Activated T-helper 9 cell treated with anti-CD3 and anti-CD28 coated beads, Interleukin-2, amount 50 U/mL, for 16 hours (primary cell): ENCODE measurements at regions not wholly inside any gene's neighbourhood (a gene's known extent, or its start where the extent isn't known, plus 50 kb on each side); places are given as distances from the start of the nearest gene placed in this dataset.
"Not testable (repeated sequence)": the region's sequence is repeated elsewhere in the genome, so short reads cannot be mapped to it uniquely, and the experiment has no call there.

Experiments used
- DNase-seq: peaks from one replicate; pipeline ENCODE4 v3.0.0-alpha.2; 2020; ENCODE audit warnings: low read depth

DNA sequence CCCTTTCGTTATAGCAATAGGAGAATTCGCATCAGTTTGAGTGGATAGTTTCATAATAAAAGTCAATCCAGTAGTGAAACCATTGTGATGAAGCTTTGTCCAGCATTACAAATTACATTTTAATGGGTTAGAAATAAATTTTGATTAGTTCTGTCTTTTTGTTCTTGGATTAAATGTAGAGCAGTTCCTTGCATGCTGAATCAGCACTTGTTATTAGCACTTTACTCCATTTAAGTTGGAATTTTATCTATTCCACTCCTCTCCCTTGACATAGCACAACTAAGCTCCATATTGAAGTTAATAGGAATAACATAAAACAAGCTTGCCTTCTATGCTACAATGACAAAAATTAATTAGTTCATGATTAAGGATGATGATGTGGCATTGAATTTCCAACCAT lies 624.1 kb downstream of the CCDC85A start:
- no peak for DNase-seq

DNA sequence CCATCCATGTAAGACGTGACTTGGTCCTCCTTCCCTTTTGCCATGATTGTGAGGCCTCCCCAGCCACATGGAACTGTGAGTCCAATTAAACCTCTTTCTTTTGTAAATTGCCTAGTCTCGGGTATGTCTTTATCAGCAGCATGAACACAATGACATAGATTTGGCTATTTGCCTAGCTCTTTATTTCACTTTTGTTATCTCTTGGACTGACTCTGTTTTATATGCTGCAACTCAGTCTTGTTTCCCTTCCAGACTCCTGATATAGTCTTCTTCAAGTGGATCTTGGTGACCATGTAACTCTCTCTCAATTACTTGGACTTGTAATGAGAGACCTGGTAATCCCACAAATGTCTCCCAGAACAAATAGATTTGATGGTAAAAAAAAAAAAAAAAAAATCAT lies 627.6 kb downstream of the CCDC85A start:
- no peak for DNase-seq

DNA sequence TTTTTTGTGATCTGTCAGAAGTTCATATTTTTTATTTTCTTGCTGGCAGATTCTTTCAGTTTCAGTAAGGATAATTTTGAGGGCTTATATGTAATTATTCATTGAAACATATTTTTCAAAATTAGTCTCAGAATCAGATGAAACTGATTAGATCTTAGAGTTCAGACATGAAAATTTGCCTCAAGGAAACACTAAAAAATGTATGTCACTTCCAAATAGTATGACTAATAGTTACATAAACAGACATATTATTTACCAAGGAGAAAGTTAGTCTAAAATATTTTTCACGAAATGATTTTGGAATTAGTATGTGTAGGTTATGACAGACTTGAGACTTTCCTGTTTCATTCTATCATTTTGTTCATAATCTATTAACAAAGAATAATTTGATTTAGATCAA lies 628.6 kb downstream of the CCDC85A start:
- DNase-seq = no peak

DNA sequence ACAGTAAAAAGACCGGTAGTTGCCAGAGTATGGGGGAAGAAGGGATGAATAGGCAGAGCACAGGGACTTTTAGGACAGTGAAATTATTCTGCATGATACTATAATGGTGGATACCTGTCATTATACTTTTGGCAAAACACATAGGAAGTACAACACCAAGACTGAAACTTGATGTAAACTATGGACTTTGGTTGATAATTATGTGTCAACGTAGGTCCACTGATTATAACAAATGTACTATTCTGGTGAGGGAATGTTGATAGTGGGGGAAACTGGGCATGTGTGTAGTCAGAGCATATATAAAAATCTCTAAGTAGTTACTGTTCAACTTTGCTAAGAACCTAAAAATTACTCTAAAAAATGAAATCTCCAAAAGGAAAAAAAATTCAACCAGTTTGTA lies 629.7 kb downstream of the CCDC85A start:
- DNase-seq = no peak

GRCh38 chr2:56816666-56817065 lies 632.9 kb downstream of the CCDC85A start:
- DNase-seq = no peak

- no peak for DNase-seq
Observed at GRCh38 chr2:56831780-56832179, 648.0 kb downstream of the CCDC85A start.

DNA sequence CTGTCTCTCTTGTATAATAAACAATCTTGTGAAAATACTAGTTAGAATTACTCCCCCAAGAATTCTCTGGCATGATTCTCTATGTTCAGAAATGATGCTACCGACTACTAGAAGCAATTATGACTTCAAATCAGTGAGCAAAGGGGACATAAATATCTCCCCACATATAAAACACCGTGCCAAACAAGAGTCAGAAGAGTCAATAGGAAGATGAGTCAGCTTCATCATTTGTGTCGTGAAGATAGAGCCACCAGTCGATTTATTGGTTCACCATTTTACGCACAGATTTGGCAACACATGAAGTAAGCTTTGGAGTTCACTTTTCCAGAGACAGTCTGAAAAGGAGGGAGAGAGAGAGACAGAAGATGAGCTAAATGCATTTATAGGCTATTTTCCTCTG lies 650.9 kb downstream of the CCDC85A start:
- DNase-seq = no peak

- DNase-seq = not testable (repeated sequence)
Observed at GRCh38 chr2:56840009-56840408, 656.2 kb downstream of the CCDC85A start.

GRCh38 chr2:56860991-56861390 lies 677.2 kb downstream of the CCDC85A start:
- no peak for DNase-seq

GRCh38 chr2:56871644-56872043 lies 687.9 kb downstream of the CCDC85A start:
- DNase-seq = no peak

DNA sequence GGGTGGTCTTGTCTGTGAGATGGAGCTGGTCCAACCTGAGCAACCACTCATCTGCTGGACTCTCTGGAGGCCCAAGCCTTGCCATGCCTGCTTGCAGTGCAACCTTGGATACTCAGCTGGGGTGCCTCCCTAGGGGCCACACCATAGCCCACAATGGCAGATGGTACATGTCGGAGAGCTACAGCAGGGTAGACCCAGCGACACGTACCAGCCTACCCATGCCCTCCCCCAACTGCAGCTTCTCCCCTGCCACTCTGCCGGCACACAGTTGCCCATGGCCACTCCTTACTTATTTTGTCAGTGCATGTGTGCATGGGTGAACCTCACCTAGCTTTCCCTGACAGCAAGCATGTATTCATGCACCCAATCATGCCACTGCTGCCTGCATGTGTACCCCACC lies 690.9 kb downstream of the CCDC85A start:
- no peak for DNase-seq

- no peak for DNase-seq
Observed at GRCh38 chr2:56889738-56890137, 705.9 kb downstream of the CCDC85A start.

- DNase-seq = no peak
Observed at GRCh38 chr2:56892382-56892781, 708.6 kb downstream of the CCDC85A start.

- no peak for DNase-seq
Observed at GRCh38 chr2:56898986-56899385, 715.2 kb downstream of the CCDC85A start.

DNA sequence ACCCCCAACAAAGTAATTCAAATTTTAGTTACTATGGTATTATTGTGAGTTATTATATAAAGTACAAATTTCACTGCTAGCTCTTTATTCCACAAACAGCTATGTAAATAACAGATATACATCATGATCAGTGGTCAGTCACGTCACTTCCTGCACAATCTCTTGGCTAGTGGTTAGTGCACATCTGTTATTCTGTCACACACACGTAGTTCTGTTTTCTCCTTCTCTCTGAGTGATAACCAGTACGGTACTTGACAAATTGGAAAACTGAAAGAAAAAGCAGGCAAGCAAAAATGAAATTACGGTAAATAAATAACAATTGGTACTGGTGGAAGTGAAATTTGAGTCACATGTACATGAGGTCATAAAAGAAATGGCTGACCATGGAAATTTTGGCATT lies 728.7 kb downstream of the CCDC85A start:
- DNase-seq = no peak

DNA sequence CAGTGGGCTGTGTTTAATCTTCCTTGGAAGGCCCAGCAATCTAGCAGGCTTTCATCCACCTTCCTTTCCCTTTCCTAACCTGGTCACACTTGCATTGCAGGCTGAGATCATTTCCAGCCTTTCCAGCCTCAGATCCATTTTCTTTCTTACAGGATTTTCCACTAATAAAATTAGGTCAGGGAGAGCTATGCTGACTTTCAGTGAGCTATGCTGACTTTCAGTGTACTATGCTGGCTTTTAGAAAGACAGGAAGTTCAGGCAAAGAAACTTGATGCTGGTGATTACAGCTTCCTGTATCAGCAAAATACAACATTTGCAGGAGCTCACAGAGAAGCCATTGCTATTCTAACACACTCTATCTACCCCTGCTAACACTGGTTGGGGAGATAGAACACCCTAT lies 735.0 kb downstream of the CCDC85A start:
- no peak for DNase-seq

- DNase-seq = no peak
Observed at GRCh38 chr2:56933976-56934375, 750.2 kb downstream of the CCDC85A start.

DNA sequence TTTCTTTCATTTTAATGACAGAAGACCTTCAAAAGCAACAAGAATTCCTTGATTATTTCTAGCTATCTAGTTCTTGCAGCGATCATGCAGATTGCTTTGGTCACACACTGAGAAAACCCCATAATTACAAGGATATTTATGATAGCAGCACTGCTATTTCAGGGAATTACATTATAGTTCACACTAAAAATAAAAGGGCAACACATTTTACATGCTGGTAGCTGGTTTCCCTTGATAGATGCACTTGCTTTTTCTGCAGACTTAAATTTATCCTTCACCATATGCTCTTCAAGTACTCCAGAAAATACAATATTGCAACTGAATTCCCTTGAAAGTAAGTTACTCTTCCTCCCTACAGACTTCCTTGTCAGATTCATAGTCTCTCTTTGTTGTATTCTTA lies 751.1 kb downstream of the CCDC85A start:
- DNase-seq = no peak

DNA sequence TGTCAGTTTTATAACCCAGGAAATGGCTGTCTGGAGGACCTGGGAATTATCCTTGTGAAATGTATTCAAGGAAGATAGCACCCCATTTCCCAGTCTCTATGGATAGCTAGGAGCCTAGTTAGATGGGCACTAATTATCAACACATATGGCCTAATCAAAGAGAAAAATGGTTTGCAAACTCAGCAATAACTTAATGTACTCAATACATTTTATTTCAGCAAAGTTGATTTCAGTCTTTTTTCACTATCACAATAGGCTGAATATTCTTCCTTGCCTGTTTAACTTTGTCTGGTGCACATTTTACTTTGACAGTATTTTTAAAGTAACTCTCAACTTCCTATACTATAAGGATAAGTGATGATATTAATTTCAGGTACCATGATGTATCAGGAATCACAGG lies 756.3 kb downstream of the CCDC85A start:
- DNase-seq = no peak

DNA sequence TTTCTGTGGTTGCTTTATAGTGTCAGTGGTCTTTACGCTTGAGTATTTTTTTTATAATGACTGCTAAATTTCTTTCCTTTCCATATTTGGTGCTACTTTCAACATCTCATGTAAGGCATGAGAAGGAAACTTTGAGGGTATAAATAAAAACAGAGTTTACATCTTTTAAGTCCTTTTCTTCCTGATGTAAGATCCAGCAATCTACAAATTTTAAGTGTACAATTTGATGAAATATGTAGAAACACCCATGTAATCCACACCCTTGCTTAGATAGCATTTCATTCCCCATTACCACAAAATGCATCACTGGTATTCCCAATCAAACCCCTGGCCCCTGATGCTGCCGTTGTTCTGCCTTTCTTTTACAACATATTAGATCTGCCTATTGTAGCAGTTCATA lies 769.1 kb downstream of the CCDC85A start:
- no peak for DNase-seq

GRCh38 chr2:56960581-56960980 lies 776.8 kb downstream of the CCDC85A start:
- no peak for DNase-seq

GRCh38 chr2:56962673-56963072 lies 778.9 kb downstream of the CCDC85A start:
- DNase-seq = no peak

DNA sequence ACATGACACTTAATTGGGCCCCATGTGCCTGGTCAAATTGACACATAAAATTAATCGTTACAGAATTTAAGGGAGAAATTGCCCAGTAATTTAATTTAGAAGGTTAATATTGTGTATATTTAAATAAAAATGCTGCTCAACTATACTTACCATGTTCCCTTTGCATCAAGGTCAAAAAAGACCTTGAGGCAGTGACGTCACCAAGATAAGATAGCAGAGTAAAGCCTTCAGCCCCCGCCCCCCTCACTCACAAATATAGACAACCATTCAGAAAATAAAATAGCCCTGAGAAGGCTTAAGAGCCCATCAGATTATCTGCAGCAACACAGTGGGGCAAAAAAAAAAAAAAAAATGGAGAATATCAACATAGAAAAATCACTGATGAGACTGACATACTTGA lies 785.7 kb downstream of the CCDC85A start:
- DNase-seq = no peak

DNA sequence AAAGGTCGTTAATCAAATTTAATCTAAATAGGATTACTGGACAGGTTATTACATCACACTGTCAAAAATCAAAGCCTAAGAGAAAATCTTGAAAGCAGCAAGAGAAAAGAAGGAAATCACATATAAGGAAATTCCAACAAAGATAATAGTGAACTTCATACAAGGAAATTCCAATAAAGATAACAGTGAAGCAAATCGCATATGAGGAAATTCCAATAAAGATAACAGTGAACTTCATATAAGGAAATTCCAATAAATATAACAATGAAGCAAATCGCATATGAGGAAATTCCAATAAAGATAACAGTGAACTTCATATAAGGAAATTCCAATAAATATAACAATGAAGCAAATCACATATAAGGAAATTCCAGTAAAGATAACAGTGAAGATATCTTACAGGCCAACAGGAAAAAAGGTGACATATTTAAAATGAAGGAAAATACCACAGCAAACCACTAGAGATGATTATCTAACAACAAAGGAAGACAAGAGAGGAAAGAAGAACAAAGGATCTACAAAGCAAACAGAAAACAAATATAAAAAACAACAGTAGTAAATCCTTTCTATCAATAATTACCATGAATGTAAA lies 787.7 kb downstream of the CCDC85A start:
- DNase-seq = no peak

GRCh38 chr2:56981554-56981953 lies 797.8 kb downstream of the CCDC85A start:
- DNase-seq = no peak
